ENCODE measurements at regions not wholly inside any gene's neighbourhood (a gene's known extent, or its start where the extent isn't known, plus 50 kb on each side); places are given as distances from the start of the nearest gene placed in this dataset.

DNA sequence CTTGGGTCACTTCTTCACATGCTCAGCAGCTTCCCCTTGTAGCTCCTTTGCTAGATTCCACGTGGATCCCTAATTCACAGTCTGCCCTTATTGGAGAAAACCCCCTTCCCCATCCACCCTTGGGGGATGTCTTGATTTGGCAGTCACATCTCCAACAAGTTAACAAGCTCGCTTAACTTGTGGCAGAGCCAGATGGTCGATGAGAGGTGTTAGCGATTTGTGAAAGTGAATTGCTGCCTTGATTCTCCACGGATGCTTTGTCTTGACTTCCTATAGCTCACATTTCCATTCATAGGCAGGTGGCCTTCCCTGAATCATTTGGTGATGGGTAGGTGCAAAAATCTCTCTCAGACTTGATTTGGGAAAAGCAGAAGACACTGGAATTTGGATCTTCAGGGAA lies 387.9 kb downstream of the TCERG1L start:
- Histone ChIP-seq H2AFZ (ENCODE audit: low read length) (no peak overlapping the region), H3K23me2 (ENCODE audit: insufficient read length, low read depth, low read length, poor library complexity, severe bottlenecking) (no peaks in the 10 kb centered on the region), H4K91ac (ENCODE audit: insufficient read length, low read depth, low read length) (no peak overlapping the region), H2BK12ac (ENCODE audit: insufficient read length, low read depth, low read length) (no peak overlapping the region), H3K14ac (ENCODE audit: insufficient read depth, low read length) (no peak overlapping the region), H3K27me3 (ENCODE audit: insufficient read depth, low read length) (no peaks in the 10 kb centered on the region), H2BK5ac (ENCODE audit: insufficient read length, low read length) (no peak overlapping the region), H3K18ac (ENCODE audit: insufficient read length, low read depth, low read length) (no peak overlapping the region), H2AK5ac (ENCODE audit: insufficient read length, low read length) (no peak overlapping the region), H3K23ac (ENCODE audit: insufficient read length, low read depth, low read length) (no peak overlapping the region), H4K5ac (ENCODE audit: insufficient read length, low read depth, low read length) (no peak overlapping the region), H3K9ac (ENCODE audit: extremely low read depth, insufficient read length, low read length) (no peak overlapping the region), H3K56ac (ENCODE audit: insufficient read length, low read depth, low read length) (no peak overlapping the region), H2BK15ac (ENCODE audit: low read depth, low read length) (no peak overlapping the region), H3K27ac (ENCODE audit: insufficient read length, low read depth, low read length) (no peak overlapping the region), H3K4ac (ENCODE audit: low read depth, low read length) (no peak overlapping the region), H2BK20ac (ENCODE audit: low read depth, low read length, poor library complexity, severe bottlenecking) (no peak overlapping the region), H3T11ph (ENCODE audit: low read length) (no peak overlapping the region), H3K9me3 (ENCODE audit: control insufficient read depth, low read depth, low read length) (no peaks in the 10 kb centered on the region), H4K8ac (replicated peaks; ENCODE audit: insufficient read length, low read depth, low read length) (no peak overlapping the region), H3K79me1 (ENCODE audit: insufficient read depth, low read depth, low read length, poor library complexity, severe bottlenecking) (no peaks in the 10 kb centered on the region), H2BK120ac (ENCODE audit: low read depth, low read length, poor library complexity, severe bottlenecking) (no peak overlapping the region), H4K20me1 (ENCODE audit: control insufficient read depth, insufficient read depth, insufficient read length) (no peaks in the 10 kb centered on the region), H3K4me1 (ENCODE audit: insufficient read depth, low read length) (no peaks in the 10 kb centered on the region), H3K4me2 (ENCODE audit: insufficient read depth, insufficient read length, low read length) (no peak overlapping the region), H3K79me2 (ENCODE audit: insufficient read depth, low read length) (no peaks in the 10 kb centered on the region)
- no peak for DNase-seq
- no peak overlapping the region for H3K4me3 Mint-ChIP-seq
- H3K9me3 Mint-ChIP-seq: no peaks in the 10 kb centered on the region
- H3K4me1 Mint-ChIP-seq: no peaks in the 10 kb centered on the region
- TF ChIP-seq, protein P1, sequence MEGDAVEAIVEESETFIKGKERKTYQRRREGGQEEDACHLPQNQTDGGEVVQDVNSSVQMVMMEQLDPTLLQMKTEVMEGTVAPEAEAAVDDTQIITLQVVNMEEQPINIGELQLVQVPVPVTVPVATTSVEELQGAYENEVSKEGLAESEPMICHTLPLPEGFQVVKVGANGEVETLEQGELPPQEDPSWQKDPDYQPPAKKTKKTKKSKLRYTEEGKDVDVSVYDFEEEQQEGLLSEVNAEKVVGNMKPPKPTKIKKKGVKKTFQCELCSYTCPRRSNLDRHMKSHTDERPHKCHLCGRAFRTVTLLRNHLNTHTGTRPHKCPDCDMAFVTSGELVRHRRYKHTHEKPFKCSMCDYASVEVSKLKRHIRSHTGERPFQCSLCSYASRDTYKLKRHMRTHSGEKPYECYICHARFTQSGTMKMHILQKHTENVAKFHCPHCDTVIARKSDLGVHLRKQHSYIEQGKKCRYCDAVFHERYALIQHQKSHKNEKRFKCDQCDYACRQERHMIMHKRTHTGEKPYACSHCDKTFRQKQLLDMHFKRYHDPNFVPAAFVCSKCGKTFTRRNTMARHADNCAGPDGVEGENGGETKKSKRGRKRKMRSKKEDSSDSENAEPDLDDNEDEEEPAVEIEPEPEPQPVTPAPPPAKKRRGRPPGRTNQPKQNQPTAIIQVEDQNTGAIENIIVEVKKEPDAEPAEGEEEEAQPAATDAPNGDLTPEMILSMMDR (conservative IDR thresholded peaks at IDR 0.05): no peak
- WGBS (ENCODE audit: extremely low coverage, insufficient read length, low lambda C conversion rate): no CpG with 5 or more reads among the region's 5 CpGs
- H3K27me3 Mint-ChIP-seq (ENCODE audit: low read depth): peaks cover 15% of the 10 kb centered on the region
- H3K36me3 Mint-ChIP-seq (ENCODE audit: insufficient read depth in 1 of 3, low read depth in 3 of 3): no peaks in the 10 kb centered on the region
- no peak overlapping the region for H3K27ac Mint-ChIP-seq

Measured in H9 (cell line).